GM08714 (cell line): ENCODE measurements at regions not wholly inside any gene's neighbourhood (a gene's known extent, or its start where the extent isn't known, plus 50 kb on each side); places are given as distances from the start of the nearest gene placed in this dataset.

Experiments
- H3K4me3 ChIP-seq: fragments of 200-500 bp; sonication (Bioruptor generic); 2 replicates; pipeline ENCODE4 v1.5.1; 2014; ENCODE audit warnings: mild to moderate bottlenecking, low read length, inconsistent platforms
- ZNF274 ChIP-seq: IDR thresholded peaks from 2 replicates; pipeline ENCODE4 v1.6.1; 2012; ENCODE audit warnings: mild to moderate bottlenecking, low read depth, low read length

DNA sequence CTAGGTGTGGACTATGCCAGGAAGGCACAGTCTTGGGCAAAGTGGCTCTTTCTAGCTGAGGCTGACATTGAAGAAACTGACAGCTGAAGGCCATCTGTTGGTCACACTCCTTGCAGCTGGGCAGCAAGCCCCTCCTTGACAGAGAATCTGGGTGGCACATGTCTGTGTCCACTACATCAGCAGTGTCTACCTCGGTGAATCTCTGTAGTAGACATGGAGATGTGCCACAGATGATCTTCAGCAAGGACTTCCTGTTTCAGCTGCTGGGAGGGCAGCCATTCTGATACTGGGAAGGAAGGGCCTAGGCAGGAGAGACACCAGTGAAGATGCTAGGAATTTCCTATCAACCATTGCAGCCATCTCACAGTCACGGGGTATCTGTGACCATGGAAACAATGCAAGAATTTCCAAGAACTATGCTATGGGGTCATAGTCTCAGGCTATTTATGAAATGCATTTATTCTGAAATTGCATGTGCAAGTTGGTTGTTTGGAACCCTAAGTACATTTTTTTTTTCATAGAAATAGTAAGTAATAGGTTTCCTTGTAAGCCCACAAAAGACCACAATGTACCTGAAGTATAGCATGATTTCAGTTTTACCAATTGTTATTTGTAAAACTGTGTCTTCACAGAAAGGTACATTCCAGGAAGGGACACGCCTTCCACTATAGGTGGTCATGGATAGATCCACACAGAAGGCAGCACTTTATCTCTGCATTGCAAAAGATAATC is 63.8 kb upstream of the DARS1 start:
- H3K4me3 ChIP-seq: no peak overlapping the region
- TF ChIP-seq ZNF274: no peak

DNA sequence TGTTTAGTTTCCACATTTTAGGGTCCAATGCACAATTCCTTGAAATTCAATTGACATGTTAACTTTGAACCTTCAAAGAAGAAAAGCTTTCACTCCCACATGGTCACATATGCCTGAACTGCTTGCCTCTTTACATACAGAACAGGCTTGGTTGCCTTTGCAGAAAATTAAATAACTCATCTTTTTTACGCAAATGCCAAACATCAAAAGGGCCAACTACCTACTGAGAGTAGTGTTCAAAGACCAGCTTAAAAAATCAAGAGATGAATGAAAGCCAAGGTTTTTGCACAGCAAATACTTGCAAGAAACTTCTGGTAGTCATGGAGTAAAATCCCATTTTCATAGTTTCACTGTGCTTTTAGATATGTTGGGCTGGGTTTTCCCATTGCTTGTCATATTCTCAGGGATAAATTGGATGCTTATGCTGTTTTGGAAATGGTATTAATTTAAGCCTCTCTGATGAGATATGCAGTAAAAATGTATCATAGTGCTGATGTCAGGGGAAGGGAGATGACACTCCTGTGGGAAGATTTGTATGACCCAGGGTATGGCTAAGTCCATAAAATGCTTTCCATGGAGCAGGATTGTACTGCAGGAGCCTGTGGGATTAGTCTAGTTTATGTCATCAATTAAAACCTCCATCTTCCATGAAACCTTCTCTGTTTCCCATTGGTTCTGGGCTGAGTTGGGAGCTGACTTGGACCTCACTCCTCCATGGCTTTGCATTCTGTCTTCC is 60.6 kb upstream of the DARS1 start:
- TF ChIP-seq ZNF274: no peak
- no peak overlapping the region for H3K4me3 ChIP-seq

DNA sequence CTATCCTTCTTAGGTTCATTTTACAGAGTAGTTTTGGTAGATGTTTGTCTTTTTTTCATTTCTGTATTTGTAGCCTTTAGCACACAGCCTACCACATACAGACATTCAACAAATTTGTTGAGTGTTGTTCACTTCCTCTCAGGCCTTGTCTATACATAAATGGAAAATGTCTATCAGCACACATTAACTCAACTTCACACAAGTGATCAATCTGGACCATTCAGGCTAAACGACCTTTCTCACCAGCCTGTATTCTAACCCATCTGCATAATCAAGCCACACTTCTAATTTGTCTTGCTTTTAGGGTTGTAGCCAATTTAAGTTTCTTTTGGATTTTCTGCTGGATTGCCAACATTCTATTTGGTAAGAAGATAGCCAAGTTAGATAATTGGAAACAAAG is 59.9 kb upstream of the DARS1 start:
- no peak overlapping the region for H3K4me3 ChIP-seq
- no peak for TF ChIP-seq ZNF274
